ENCODE measurements at regions not wholly inside any gene's neighbourhood (a gene's known extent, or its start where the extent isn't known, plus 50 kb on each side); places are given as distances from the start of the nearest gene placed in this dataset.

GRCh38 chr20:39823224-39823623 lies 861.1 kb downstream of the DHX35 start:
- ChIA-PET POLR2A (no interaction called here), CTCF (no interaction called here)
- ATAC-seq = no peak
- no peak overlapping the region for H3K27ac Mint-ChIP-seq
- no peaks in the 10 kb centered on the region for H3K27me3 Mint-ChIP-seq (ENCODE audit: low read depth)
- no peak overlapping the region for H3K4me3 Mint-ChIP-seq
- no peak for DNase-seq (ENCODE audit: low spot score)
- H3K36me3 Mint-ChIP-seq = no peaks in the 10 kb centered on the region
- H3K9me3 Mint-ChIP-seq = peaks cover 2% of the 10 kb centered on the region; the same call in 1 of the 2 replicates
- H3K4me1 Mint-ChIP-seq = no peaks in the 10 kb centered on the region
- TF ChIP-seq, protein P1, sequence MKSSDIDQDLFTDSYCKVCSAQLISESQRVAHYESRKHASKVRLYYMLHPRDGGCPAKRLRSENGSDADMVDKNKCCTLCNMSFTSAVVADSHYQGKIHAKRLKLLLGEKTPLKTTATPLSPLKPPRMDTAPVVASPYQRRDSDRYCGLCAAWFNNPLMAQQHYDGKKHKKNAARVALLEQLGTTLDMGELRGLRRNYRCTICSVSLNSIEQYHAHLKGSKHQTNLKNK (CRISPR knock-in tag; IDR thresholded peaks at IDR 0.05) = no peak
- no peak for TF ChIP-seq MYBL2 (CRISPR knock-in tag; IDR thresholded peaks at IDR 0.05)
- no peak for TF ChIP-seq E2F4 (CRISPR knock-in tag; IDR thresholded peaks at IDR 0.05; ENCODE audit: borderline replicate concordance, low read depth)
- TF ChIP-seq ETV6 (CRISPR knock-in tag; IDR thresholded peaks at IDR 0.05) = no peak
- no peak for TF ChIP-seq TCF7 (CRISPR knock-in tag; IDR thresholded peaks at IDR 0.05; ENCODE audit: low read depth)

GRCh38 chr20:39822667-39823066 lies 860.5 kb downstream of the DHX35 start:
- Mint-ChIP-seq H3K27me3 (ENCODE audit: low read depth) (no peaks in the 10 kb centered on the region), H3K4me1 (no peaks in the 10 kb centered on the region), H3K9me3 (peaks cover 6% of the 10 kb centered on the region), H3K27ac (no peak overlapping the region), H3K4me3 (no peak overlapping the region), H3K36me3 (peaks cover under 1% of the 10 kb centered on the region)
- DNase-seq (ENCODE audit: low spot score) = no peak
- no peak for TF ChIP-seq IRF2 (CRISPR knock-in tag; IDR thresholded peaks at IDR 0.05; ENCODE audit: borderline replicate concordance, low read depth)
- TF ChIP-seq, protein P2, sequence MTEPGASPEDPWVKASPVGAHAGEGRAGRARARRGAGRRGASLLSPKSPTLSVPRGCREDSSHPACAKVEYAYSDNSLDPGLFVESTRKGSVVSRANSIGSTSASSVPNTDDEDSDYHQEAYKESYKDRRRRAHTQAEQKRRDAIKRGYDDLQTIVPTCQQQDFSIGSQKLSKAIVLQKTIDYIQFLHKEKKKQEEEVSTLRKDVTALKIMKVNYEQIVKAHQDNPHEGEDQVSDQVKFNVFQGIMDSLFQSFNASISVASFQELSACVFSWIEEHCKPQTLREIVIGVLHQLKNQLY (CRISPR knock-in tag; IDR thresholded peaks at IDR 0.05) = no peak
- TF ChIP-seq ZNF138 (CRISPR knock-in tag; conservative IDR thresholded peaks at IDR 0.05) = no peak
- TF ChIP-seq E2F4 (CRISPR knock-in tag; IDR thresholded peaks at IDR 0.05; ENCODE audit: borderline replicate concordance, low read depth) = no peak
- TF ChIP-seq MXD4 (CRISPR knock-in tag; IDR thresholded peaks at IDR 0.05; ENCODE audit: borderline replicate concordance) = no peak
- no peak for TF ChIP-seq JUN (CRISPR knock-in tag; IDR thresholded peaks at IDR 0.05)
- TF ChIP-seq EMX1 (CRISPR knock-in tag; IDR thresholded peaks at IDR 0.05) = no peak
- no peak for TF ChIP-seq ELF4 (CRISPR knock-in tag; IDR thresholded peaks at IDR 0.05; ENCODE audit: low read depth)
- TF ChIP-seq NR3C1 (CRISPR knock-in tag; conservative IDR thresholded peaks at IDR 0.05; ENCODE audit: low read depth) = no peak
- TF ChIP-seq TEAD4 (CRISPR knock-in tag; IDR thresholded peaks at IDR 0.05) = no peak
- no peak for TF ChIP-seq TCF7 (CRISPR knock-in tag; IDR thresholded peaks at IDR 0.05; ENCODE audit: low read depth)
- no peak for TF ChIP-seq CBFB (CRISPR knock-in tag; IDR thresholded peaks at IDR 0.05; ENCODE audit: low read depth)
- TF ChIP-seq CTCF (IDR thresholded peaks at IDR 0.05) = no peak
- ChIA-PET CTCF (no interaction called here), POLR2A (no interaction called here)
- no peak for ATAC-seq

DNA sequence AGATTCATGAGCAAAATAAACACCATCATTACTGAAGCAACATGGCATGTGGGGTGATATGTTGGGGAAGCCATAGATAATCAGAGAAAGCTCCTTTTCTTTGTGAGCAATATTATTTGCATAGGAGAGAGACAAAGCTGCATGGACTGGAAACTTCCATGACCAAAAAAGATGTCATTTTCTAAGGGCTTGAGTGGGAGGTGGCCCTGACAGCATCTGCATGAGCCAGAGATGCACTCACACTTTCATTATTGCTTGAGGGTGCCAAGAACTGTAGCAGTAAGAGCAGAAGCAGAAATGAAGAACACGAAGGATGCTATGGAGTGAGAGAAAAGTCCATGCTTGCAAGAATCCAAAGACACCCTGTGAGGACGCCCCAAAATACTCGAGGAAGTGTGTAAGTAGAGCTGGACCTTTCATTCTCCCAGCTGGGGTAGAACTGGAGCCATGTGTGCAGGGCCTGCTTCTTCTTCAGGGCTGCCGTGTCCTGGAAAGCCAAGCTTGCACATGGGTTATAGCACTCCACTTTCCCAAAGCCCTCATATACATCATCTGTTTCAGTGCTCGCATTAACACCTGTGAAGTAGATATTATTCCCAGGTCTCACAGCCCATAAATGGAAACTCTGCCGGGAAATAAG lies 851.2 kb downstream of the DHX35 start:
- Mint-ChIP-seq H3K4me3 (no peak overlapping the region), H3K27ac (no peak overlapping the region), H3K27me3 (ENCODE audit: low read depth) (peaks cover 2% of the 10 kb centered on the region; the same call in 1 of the 2 replicates), H3K36me3 (peaks cover 7% of the 10 kb centered on the region), H3K4me1 (peaks cover 4% of the 10 kb centered on the region), H3K9me3 (peaks cover 16% of the 10 kb centered on the region)
- DNase-seq (ENCODE audit: low spot score) (no peak), ATAC-seq (no peak)
- CTCF ChIA-PET = no interaction called here
- POLR2A ChIA-PET = no interaction called here
- TF ChIP-seq NR3C1 (CRISPR knock-in tag; conservative IDR thresholded peaks at IDR 0.05; ENCODE audit: low read depth) = no peak
- TF ChIP-seq, protein P3, sequence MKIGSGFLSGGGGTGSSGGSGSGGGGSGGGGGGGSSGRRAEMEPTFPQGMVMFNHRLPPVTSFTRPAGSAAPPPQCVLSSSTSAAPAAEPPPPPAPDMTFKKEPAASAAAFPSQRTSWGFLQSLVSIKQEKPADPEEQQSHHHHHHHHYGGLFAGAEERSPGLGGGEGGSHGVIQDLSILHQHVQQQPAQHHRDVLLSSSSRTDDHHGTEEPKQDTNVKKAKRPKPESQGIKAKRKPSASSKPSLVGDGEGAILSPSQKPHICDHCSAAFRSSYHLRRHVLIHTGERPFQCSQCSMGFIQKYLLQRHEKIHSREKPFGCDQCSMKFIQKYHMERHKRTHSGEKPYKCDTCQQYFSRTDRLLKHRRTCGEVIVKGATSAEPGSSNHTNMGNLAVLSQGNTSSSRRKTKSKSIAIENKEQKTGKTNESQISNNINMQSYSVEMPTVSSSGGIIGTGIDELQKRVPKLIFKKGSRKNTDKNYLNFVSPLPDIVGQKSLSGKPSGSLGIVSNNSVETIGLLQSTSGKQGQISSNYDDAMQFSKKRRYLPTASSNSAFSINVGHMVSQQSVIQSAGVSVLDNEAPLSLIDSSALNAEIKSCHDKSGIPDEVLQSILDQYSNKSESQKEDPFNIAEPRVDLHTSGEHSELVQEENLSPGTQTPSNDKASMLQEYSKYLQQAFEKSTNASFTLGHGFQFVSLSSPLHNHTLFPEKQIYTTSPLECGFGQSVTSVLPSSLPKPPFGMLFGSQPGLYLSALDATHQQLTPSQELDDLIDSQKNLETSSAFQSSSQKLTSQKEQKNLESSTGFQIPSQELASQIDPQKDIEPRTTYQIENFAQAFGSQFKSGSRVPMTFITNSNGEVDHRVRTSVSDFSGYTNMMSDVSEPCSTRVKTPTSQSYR (CRISPR knock-in tag; IDR thresholded peaks at IDR 0.05) = no peak
- no peak for TF ChIP-seq NFE2L1 (CRISPR knock-in tag; IDR thresholded peaks at IDR 0.05)
- no peak for TF ChIP-seq HMGXB4 (CRISPR knock-in tag; IDR thresholded peaks at IDR 0.05)

Measured in WTC11 (cell line).